Karpas-422 (cell line): ENCODE measurements at regions not wholly inside any gene's neighbourhood (a gene's known extent, or its start where the extent isn't known, plus 50 kb on each side); places are given as distances from the start of the nearest gene placed in this dataset.

Experiments
- DNase-seq: peaks from one replicate; pipeline ENCODE4 v3.0.0-alpha.2; 2015
- H2AFZ ChIP-seq: fragments of 200-600 bp; sonication (generic); 2 replicates; pipeline ENCODE4 v1.6.1; 2014; ENCODE audit warnings: antibody characterized with exemption, low read length, mixed read lengths
- H3K27ac ChIP-seq: fragments of 200-600 bp; sonication (generic); 2 replicates; pipeline ENCODE4 v1.5.1; 2014; ENCODE audit warnings: mild to moderate bottlenecking, low read length, moderate library complexity
- H3K27me3 ChIP-seq: fragments of 200-600 bp; sonication (generic); 2 replicates; pipeline ENCODE4 v1.6.1; 2014; ENCODE audit warnings: low read length, mixed read lengths
- H3K36me3 ChIP-seq: fragments of 200-600 bp; sonication (generic); 2 replicates; pipeline ENCODE4 v1.6.1; 2014; ENCODE audit warnings: low read length, mixed read lengths; ENCODE audit not compliant: insufficient read depth
- H3K4me1 ChIP-seq: fragments of 200-600 bp; sonication (generic); 2 replicates; pipeline ENCODE4 v1.6.1; 2014; ENCODE audit warnings: mild to moderate bottlenecking, low read length, mixed read lengths
- H3K4me2 ChIP-seq: fragments of 200-600 bp; sonication (generic); 2 replicates; pipeline ENCODE4 v1.6.1; 2014; ENCODE audit warnings: low read length, low read depth, mild to moderate bottlenecking; ENCODE audit not compliant: poor library complexity, severe bottlenecking
- H3K4me3 ChIP-seq: fragments of 200-600 bp; sonication (generic); 2 replicates; pipeline ENCODE4 v1.5.1; 2014; ENCODE audit warnings: mild to moderate bottlenecking, antibody characterized with exemption, low read length, mixed read lengths
- H3K79me2 ChIP-seq: fragments of 200-600 bp; sonication (generic); 2 replicates; pipeline ENCODE4 v1.6.1; 2014; ENCODE audit warnings: mild to moderate bottlenecking, low read length, mixed read lengths
- H3K9ac ChIP-seq: fragments of 200-600 bp; sonication (generic); 2 replicates; pipeline ENCODE4 v1.6.0; 2014; ENCODE audit warnings: low read length
- H3K9me2 ChIP-seq: fragments of 200-600 bp; sonication (generic), shearing (Covaris generic); replicated peaks from 2 replicates; pipeline ENCODE4 v1.6.0; 2014; ENCODE audit warnings: mild to moderate bottlenecking, low read length, moderate library complexity; ENCODE audit not compliant: insufficient read depth
- H3K9me3 ChIP-seq: fragments of 300-700, 200-600 bp; sonication (generic); 2 replicates; pipeline ENCODE4 v1.6.1; 2014; ENCODE audit warnings: low read length, mixed read lengths
- H4K20me1 ChIP-seq: fragments of 200-600 bp; sonication (generic); 2 replicates; pipeline ENCODE4 v1.6.1; 2014; ENCODE audit warnings: mild to moderate bottlenecking, antibody characterized with exemption, low read length, low read depth; ENCODE audit not compliant: insufficient read depth

GRCh38 chr13:83386609-83387008, 495.7 kb downstream of the SLITRK1 start:
- Histone ChIP-seq H3K9ac (no peak overlapping the region), H2AFZ (no peak overlapping the region), H3K9me3 (0 out of 2 replicates have a peak, but pooled peaks cover 6% of the 10 kb centered on the region), H4K20me1 (no peaks in the 10 kb centered on the region), H3K27ac (no peak overlapping the region), H3K79me2 (no peaks in the 10 kb centered on the region), H3K36me3 (no peaks in the 10 kb centered on the region), H3K4me2 (no peak overlapping the region), H3K9me2 (no peaks in the 10 kb centered on the region), H3K27me3 (no peaks in the 10 kb centered on the region), H3K4me3 (no peak overlapping the region), H3K4me1 (no peaks in the 10 kb centered on the region)
- no peak for DNase-seq

GRCh38 chr13:83378908-83379307, 503.4 kb downstream of the SLITRK1 start:
- DNase-seq = no peak
- H2AFZ ChIP-seq = no peak overlapping the region
- H3K36me3 ChIP-seq = no peaks in the 10 kb centered on the region
- H3K79me2 ChIP-seq = no peaks in the 10 kb centered on the region
- no peaks in the 10 kb centered on the region for H3K27me3 ChIP-seq
- no peaks in the 10 kb centered on the region for H4K20me1 ChIP-seq
- no peaks in the 10 kb centered on the region for H3K9me3 ChIP-seq
- no peak overlapping the region for H3K4me3 ChIP-seq
- no peaks in the 10 kb centered on the region for H3K9me2 ChIP-seq
- H3K9ac ChIP-seq = no peak overlapping the region
- no peaks in the 10 kb centered on the region for H3K4me1 ChIP-seq
- H3K4me2 ChIP-seq = no peak overlapping the region
- no peak overlapping the region for H3K27ac ChIP-seq

GRCh38 chr13:83377491-83377890, 504.8 kb downstream of the SLITRK1 start:
- Histone ChIP-seq H3K9me3 (no peaks in the 10 kb centered on the region), H3K79me2 (no peaks in the 10 kb centered on the region), H3K27ac (no peak overlapping the region), H3K27me3 (no peaks in the 10 kb centered on the region), H3K36me3 (no peaks in the 10 kb centered on the region), H3K4me3 (no peak overlapping the region), H3K4me2 (no peak overlapping the region), H3K4me1 (no peaks in the 10 kb centered on the region), H4K20me1 (no peaks in the 10 kb centered on the region), H3K9ac (no peak overlapping the region), H2AFZ (no peak overlapping the region), H3K9me2 (no peaks in the 10 kb centered on the region)
- DNase-seq = no peak

- Histone ChIP-seq H3K9me3 (0 out of 2 replicates have a peak, but pooled peaks cover 4% of the 10 kb centered on the region), H3K9me2 (no peaks in the 10 kb centered on the region), H4K20me1 (no peaks in the 10 kb centered on the region), H3K27ac (no peak overlapping the region), H3K4me2 (no peak overlapping the region), H3K9ac (no peak overlapping the region), H3K27me3 (no peaks in the 10 kb centered on the region), H3K36me3 (no peaks in the 10 kb centered on the region), H2AFZ (no peak overlapping the region), H3K79me2 (no peaks in the 10 kb centered on the region), H3K4me1 (no peaks in the 10 kb centered on the region), H3K4me3 (no peak overlapping the region)
- no peak for DNase-seq
These were observed 509.5 kb downstream of the SLITRK1 start for GRCh38 chr13:83372786-83373185.

GRCh38 chr13:83365723-83366122, 516.6 kb downstream of the SLITRK1 start:
- Histone ChIP-seq H3K9ac (no peak overlapping the region), H3K9me2 (no peaks in the 10 kb centered on the region), H3K4me3 (no peak overlapping the region), H3K27me3 (no peaks in the 10 kb centered on the region), H3K36me3 (no peaks in the 10 kb centered on the region), H3K4me1 (no peaks in the 10 kb centered on the region), H2AFZ (no peak overlapping the region), H4K20me1 (no peaks in the 10 kb centered on the region), H3K79me2 (no peaks in the 10 kb centered on the region), H3K4me2 (no peak overlapping the region), H3K27ac (no peak overlapping the region), H3K9me3 (peaks cover 8% of the 10 kb centered on the region)
- DNase-seq = no peak

- H2AFZ ChIP-seq = no peak overlapping the region
- no peak overlapping the region for H3K4me2 ChIP-seq
- no peaks in the 10 kb centered on the region; the same call in 1 of the 2 replicates for H3K9me3 ChIP-seq
- H3K27ac ChIP-seq = no peak overlapping the region
- no peak for DNase-seq
- H4K20me1 ChIP-seq = no peaks in the 10 kb centered on the region
- no peak overlapping the region for H3K4me3 ChIP-seq
- no peaks in the 10 kb centered on the region for H3K4me1 ChIP-seq
- H3K9me2 ChIP-seq = no peaks in the 10 kb centered on the region
- no peaks in the 10 kb centered on the region for H3K79me2 ChIP-seq
- no peaks in the 10 kb centered on the region for H3K36me3 ChIP-seq
- no peaks in the 10 kb centered on the region for H3K27me3 ChIP-seq
- no peak overlapping the region for H3K9ac ChIP-seq
These were observed 527.2 kb downstream of the SLITRK1 start for GRCh38 chr13:83355041-83355440.

- no peak overlapping the region for H3K4me3 ChIP-seq
- H3K4me2 ChIP-seq = no peak overlapping the region
- no peaks in the 10 kb centered on the region for H3K4me1 ChIP-seq
- H2AFZ ChIP-seq = no peak overlapping the region
- H3K9ac ChIP-seq = no peak overlapping the region
- no peaks in the 10 kb centered on the region for H3K36me3 ChIP-seq
- no peak for DNase-seq
- no peaks in the 10 kb centered on the region; the same call in 1 of the 2 replicates for H3K9me3 ChIP-seq
- H3K27me3 ChIP-seq = no peaks in the 10 kb centered on the region
- H3K79me2 ChIP-seq = no peaks in the 10 kb centered on the region
- no peaks in the 10 kb centered on the region for H4K20me1 ChIP-seq
- no peak overlapping the region for H3K27ac ChIP-seq
- H3K9me2 ChIP-seq = no peaks in the 10 kb centered on the region
These were observed 529.9 kb downstream of the SLITRK1 start for GRCh38 chr13:83352391-83352790.

GRCh38 chr13:83350569-83350968, 531.7 kb downstream of the SLITRK1 start:
- H3K9me3 ChIP-seq = no peaks in the 10 kb centered on the region; the same call in 1 of the 2 replicates
- no peak overlapping the region for H3K4me3 ChIP-seq
- no peaks in the 10 kb centered on the region for H3K4me1 ChIP-seq
- H3K9me2 ChIP-seq = no peaks in the 10 kb centered on the region
- no peaks in the 10 kb centered on the region for H3K36me3 ChIP-seq
- H2AFZ ChIP-seq = no peak overlapping the region
- H4K20me1 ChIP-seq = no peaks in the 10 kb centered on the region
- H3K27ac ChIP-seq = no peak overlapping the region
- no peak overlapping the region for H3K4me2 ChIP-seq
- no peak overlapping the region for H3K9ac ChIP-seq
- no peak for DNase-seq
- H3K27me3 ChIP-seq = no peaks in the 10 kb centered on the region
- H3K79me2 ChIP-seq = no peaks in the 10 kb centered on the region

GRCh38 chr13:83344518-83344917, 537.8 kb downstream of the SLITRK1 start:
- DNase-seq = no peak
- Histone ChIP-seq H3K27me3 (no peaks in the 10 kb centered on the region), H4K20me1 (no peaks in the 10 kb centered on the region), H3K9me2 (no peaks in the 10 kb centered on the region), H3K9ac (no peak overlapping the region), H3K4me2 (no peak overlapping the region), H3K4me1 (no peaks in the 10 kb centered on the region), H3K9me3 (no peaks in the 10 kb centered on the region; the same call in 1 of the 2 replicates), H3K79me2 (no peaks in the 10 kb centered on the region), H3K4me3 (no peak overlapping the region), H2AFZ (no peak overlapping the region), H3K36me3 (no peaks in the 10 kb centered on the region), H3K27ac (no peak overlapping the region)
